ENCODE measurements at regions not wholly inside any gene's neighbourhood (a gene's known extent, or its start where the extent isn't known, plus 50 kb on each side); places are given as distances from the start of the nearest gene placed in this dataset.

DNA sequence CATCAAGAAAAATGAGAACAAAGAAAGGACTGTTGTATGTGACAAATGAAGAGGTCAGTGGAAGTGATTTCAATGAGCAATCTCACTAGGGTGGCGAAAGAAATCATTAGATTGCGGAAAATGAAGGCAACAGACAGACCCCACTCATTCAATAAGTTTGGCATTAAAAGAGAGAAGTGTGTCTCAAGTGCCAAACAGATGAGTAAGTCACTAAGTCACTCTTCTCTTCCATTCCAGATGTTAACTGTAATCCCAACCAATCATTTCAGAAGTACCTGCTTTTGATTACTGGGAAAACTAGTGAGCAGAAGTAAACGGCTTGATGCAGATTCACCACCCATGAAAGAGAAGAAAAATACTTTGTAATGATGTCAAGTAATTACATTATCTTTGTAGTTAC is 144.3 kb upstream of the PRMT6 start:
- no peaks in the 10 kb centered on the region for H3K4me1 ChIP-seq
- TF ChIP-seq, protein P1, sequence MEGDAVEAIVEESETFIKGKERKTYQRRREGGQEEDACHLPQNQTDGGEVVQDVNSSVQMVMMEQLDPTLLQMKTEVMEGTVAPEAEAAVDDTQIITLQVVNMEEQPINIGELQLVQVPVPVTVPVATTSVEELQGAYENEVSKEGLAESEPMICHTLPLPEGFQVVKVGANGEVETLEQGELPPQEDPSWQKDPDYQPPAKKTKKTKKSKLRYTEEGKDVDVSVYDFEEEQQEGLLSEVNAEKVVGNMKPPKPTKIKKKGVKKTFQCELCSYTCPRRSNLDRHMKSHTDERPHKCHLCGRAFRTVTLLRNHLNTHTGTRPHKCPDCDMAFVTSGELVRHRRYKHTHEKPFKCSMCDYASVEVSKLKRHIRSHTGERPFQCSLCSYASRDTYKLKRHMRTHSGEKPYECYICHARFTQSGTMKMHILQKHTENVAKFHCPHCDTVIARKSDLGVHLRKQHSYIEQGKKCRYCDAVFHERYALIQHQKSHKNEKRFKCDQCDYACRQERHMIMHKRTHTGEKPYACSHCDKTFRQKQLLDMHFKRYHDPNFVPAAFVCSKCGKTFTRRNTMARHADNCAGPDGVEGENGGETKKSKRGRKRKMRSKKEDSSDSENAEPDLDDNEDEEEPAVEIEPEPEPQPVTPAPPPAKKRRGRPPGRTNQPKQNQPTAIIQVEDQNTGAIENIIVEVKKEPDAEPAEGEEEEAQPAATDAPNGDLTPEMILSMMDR (IDR thresholded peaks at IDR 0.05) = no peak
- no peaks in the 10 kb centered on the region for H3K9me3 ChIP-seq
- no peak overlapping the region for H3K27ac ChIP-seq
- no peak overlapping the region for H3K4me3 ChIP-seq
- H3K36me3 ChIP-seq = no peaks in the 10 kb centered on the region
- H3K27me3 ChIP-seq = no peaks in the 10 kb centered on the region
- no peak for DNase-seq (ENCODE audit: low spot score)

DNA sequence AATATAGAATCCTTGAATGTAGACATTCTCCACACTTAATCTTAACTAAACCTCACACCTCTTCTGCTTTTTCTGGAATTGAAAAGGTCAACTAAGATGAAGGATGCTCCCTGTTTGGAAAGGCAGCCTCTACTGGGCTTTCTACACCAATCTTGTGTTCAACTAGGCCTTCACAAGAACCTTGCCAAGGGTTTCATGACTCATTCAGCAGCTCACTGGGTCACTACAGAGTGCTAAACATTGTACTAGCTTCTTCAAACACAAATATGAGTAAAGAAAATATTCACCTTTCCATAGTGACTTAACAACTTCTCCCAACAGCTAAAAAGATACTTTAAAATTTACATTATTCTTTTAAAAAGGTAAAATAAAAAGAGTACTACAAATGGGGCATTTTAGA is 135.3 kb upstream of the PRMT6 start:
- DNase-seq (ENCODE audit: low spot score) = no peak
- no peak overlapping the region for H3K27ac ChIP-seq
- no peaks in the 10 kb centered on the region for H3K27me3 ChIP-seq
- H3K36me3 ChIP-seq = no peaks in the 10 kb centered on the region
- H3K9me3 ChIP-seq = no peaks in the 10 kb centered on the region
- TF ChIP-seq, protein P1 (IDR thresholded peaks at IDR 0.05) = no peak
- H3K4me1 ChIP-seq = no peaks in the 10 kb centered on the region
- no peak overlapping the region for H3K4me3 ChIP-seq

DNA sequence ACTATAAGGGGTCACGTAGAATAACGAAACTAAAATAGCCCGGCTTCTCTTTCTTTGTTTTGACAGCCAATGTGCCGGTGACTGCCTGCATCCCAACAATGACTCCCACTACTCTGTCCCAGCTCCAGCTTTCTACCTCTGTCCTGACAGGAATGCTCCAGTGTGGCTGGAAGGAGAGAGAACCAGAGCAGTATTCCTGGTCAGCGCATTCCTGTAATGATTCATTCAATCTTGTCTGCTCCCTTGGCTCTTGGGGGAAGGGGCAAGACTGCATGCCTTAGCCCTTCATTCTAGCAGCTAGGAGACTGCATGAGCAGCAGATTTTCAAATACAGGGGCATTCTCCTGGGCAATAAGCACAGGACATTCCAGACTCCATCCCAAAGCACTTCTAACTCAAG is 132.1 kb upstream of the PRMT6 start:
- H3K27me3 ChIP-seq = no peaks in the 10 kb centered on the region
- no peak for DNase-seq (ENCODE audit: low spot score)
- H3K9me3 ChIP-seq = no peaks in the 10 kb centered on the region
- no peaks in the 10 kb centered on the region for H3K4me1 ChIP-seq
- TF ChIP-seq, protein P1 (IDR thresholded peaks at IDR 0.05) = no peak
- no peaks in the 10 kb centered on the region for H3K36me3 ChIP-seq
- no peak overlapping the region for H3K27ac ChIP-seq
- H3K4me3 ChIP-seq = no peak overlapping the region

DNA sequence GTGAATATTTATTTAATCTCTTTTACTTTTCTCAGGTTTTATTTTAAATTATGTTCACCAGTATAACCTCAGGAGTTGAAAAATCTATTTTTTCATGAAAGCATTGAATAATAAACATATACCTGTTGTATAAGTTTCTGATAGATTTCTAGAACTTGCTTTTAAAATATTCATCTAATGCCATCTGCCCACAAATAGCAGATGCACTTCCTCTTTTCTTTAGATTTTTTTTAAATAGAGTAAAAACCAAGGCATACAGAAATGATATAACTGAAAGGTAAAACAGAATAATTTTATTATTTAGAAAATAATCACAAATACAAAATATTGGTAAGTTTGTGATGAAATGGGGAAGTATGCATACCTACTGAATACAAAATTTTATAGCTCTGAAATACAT is 130.7 kb upstream of the PRMT6 start:
- DNase-seq (ENCODE audit: low spot score) = no peak
- Histone ChIP-seq H3K27me3 (no peaks in the 10 kb centered on the region), H3K9me3 (no peaks in the 10 kb centered on the region), H3K4me3 (no peak overlapping the region), H3K36me3 (no peaks in the 10 kb centered on the region), H3K27ac (no peak overlapping the region), H3K4me1 (no peaks in the 10 kb centered on the region)
- TF ChIP-seq, protein P1 (IDR thresholded peaks at IDR 0.05) = no peak

DNA sequence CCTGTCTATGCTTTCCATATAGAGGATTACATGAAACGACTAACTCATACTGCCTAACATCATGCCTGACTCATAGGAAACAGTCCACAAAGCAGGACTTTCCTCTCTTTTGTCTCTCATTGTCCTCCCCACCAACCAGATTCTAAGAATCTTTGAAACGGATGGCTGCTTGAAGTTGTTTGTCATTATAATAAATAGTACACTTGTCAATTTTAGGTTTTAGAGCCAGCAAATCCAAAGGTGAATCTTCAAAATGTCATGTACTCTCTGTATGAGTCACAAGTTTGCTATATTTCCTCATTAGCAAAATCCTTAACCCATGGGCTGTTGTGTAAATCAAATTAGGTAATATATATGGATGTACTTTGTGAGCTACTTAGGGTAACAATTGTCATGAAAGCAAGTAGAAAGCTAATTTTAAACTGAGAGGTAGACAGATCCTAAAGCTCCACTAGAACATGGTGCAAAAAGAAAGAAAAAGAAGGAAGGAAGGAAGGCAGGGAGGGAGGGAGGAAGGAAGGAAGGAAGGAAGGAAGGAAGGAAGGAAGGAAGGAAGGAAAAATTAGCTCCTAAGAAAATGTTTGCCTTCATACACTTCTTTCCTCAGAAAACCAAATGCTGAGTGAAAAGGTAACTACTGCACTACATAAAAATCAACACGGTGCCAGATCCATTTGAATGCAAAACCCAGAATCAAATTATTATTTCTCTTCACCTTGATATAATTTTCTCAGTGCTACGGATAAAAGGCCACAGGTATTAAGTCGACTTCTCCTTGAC is 129.5 kb upstream of the PRMT6 start:
- no peaks in the 10 kb centered on the region for H3K4me1 ChIP-seq
- TF ChIP-seq, protein P1 (IDR thresholded peaks at IDR 0.05) = no peak
- H3K4me3 ChIP-seq = no peak overlapping the region
- no peaks in the 10 kb centered on the region for H3K9me3 ChIP-seq
- H3K27ac ChIP-seq = no peak overlapping the region
- no peaks in the 10 kb centered on the region for H3K36me3 ChIP-seq
- DNase-seq (ENCODE audit: low spot score) = no peak
- H3K27me3 ChIP-seq = no peaks in the 10 kb centered on the region

DNA sequence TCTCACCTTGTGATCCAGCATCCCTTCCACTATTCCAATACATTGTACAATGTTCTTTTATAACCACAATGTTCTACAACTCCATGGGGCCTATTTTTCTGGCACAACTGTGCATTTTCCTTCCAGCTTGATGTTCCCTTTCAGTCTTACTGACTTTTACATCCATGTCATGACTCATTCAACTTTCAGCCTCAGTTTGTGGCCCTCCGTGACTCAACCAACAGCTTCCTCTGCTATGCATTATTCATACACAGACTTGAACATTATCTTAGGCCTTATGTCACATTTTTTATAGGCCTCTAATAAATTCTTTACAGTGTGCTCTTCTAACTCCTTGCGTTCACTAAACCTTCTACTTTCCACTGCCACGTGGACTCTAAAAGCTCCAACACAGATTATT is 119.4 kb upstream of the PRMT6 start:
- H3K27me3 ChIP-seq = no peaks in the 10 kb centered on the region
- no peak for DNase-seq (ENCODE audit: low spot score)
- H3K9me3 ChIP-seq = no peaks in the 10 kb centered on the region
- TF ChIP-seq, protein P1 (IDR thresholded peaks at IDR 0.05) = no peak
- H3K36me3 ChIP-seq = no peaks in the 10 kb centered on the region
- H3K4me1 ChIP-seq = no peaks in the 10 kb centered on the region
- H3K27ac ChIP-seq = no peak overlapping the region
- no peak overlapping the region for H3K4me3 ChIP-seq

Data from right atrium auricular region (tissue), 2 donors.